ENCODE measurements at regions not wholly inside any gene's neighbourhood (a gene's known extent, or its start where the extent isn't known, plus 50 kb on each side); places are given as distances from the start of the nearest gene placed in this dataset.
"Not testable (repeated sequence)": the region's sequence is repeated elsewhere in the genome, so short reads cannot be mapped to it uniquely, and the experiment has no call there.

DNA sequence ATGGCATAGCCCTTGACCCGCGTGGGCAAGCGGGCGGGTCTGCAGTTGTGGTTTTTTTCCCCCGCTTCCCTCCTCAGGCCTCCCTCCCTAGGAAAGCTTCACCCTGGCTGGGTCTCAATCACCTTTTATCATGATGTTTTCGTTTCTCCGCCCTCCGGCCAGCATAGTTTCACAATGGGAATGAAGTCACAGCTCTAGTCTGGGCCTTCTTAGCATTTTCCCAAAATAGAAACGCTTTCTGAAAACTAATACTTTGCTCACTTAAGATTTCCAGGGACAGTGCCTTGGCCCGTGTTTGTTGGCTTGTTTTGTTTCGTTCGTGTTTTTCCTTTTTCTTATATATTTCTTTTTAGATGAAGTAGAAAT is 344.8 kb upstream of the DEFB115 start:
- TF ChIP-seq, protein P1, sequence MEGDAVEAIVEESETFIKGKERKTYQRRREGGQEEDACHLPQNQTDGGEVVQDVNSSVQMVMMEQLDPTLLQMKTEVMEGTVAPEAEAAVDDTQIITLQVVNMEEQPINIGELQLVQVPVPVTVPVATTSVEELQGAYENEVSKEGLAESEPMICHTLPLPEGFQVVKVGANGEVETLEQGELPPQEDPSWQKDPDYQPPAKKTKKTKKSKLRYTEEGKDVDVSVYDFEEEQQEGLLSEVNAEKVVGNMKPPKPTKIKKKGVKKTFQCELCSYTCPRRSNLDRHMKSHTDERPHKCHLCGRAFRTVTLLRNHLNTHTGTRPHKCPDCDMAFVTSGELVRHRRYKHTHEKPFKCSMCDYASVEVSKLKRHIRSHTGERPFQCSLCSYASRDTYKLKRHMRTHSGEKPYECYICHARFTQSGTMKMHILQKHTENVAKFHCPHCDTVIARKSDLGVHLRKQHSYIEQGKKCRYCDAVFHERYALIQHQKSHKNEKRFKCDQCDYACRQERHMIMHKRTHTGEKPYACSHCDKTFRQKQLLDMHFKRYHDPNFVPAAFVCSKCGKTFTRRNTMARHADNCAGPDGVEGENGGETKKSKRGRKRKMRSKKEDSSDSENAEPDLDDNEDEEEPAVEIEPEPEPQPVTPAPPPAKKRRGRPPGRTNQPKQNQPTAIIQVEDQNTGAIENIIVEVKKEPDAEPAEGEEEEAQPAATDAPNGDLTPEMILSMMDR (conservative IDR thresholded peaks at IDR 0.05 in 1 of 2, IDR thresholded peaks at IDR 0.05 in 1 of 2; ENCODE audit: extremely low read depth in 1 of 2, insufficient read depth in 1 of 2, low read depth in 1 of 2, low read length in 2 of 2), result not testable (repeated sequence)
- TF ChIP-seq EZH2 (IDR thresholded peaks at IDR 0.05; ENCODE audit: borderline replicate concordance, low read length), result not testable (repeated sequence)
